ENCODE measurements at regions not wholly inside any gene's neighbourhood (a gene's known extent, or its start where the extent isn't known, plus 50 kb on each side); places are given as distances from the start of the nearest gene placed in this dataset.

GRCh38 chr10:83078645-83079044 is 1060.7 kb upstream of the GHITM start:
- TF ChIP-seq EGR1 (IDR thresholded peaks at IDR 0.05; ENCODE audit: low read depth) (no peak), JUND (IDR thresholded peaks at IDR 0.05) (no peak), YY1 (IDR thresholded peaks at IDR 0.05; ENCODE audit: extremely low read depth, insufficient replicate concordance, low read depth, low read length) (no peak), POLR2AphosphoS5 (IDR thresholded peaks at IDR 0.05; ENCODE audit: low read depth, low read length) (no peak), TCF7L2 (IDR thresholded peaks at IDR 0.05; ENCODE audit: borderline replicate concordance, extremely low read depth, insufficient read depth, insufficient read length) (no peak), CBX3 (IDR thresholded peaks at IDR 0.05; ENCODE audit: low read depth) (no peak), SRF (IDR thresholded peaks at IDR 0.05; ENCODE audit: low read depth) (no peak), CEBPB (IDR thresholded peaks at IDR 0.05; ENCODE audit: low read depth) (no peak), ZNF274 (IDR thresholded peaks at IDR 0.05; ENCODE audit: low read depth, low read length) (no peak), ATF3 (IDR thresholded peaks at IDR 0.05) (no peak)
- TF ChIP-seq, protein P1, sequence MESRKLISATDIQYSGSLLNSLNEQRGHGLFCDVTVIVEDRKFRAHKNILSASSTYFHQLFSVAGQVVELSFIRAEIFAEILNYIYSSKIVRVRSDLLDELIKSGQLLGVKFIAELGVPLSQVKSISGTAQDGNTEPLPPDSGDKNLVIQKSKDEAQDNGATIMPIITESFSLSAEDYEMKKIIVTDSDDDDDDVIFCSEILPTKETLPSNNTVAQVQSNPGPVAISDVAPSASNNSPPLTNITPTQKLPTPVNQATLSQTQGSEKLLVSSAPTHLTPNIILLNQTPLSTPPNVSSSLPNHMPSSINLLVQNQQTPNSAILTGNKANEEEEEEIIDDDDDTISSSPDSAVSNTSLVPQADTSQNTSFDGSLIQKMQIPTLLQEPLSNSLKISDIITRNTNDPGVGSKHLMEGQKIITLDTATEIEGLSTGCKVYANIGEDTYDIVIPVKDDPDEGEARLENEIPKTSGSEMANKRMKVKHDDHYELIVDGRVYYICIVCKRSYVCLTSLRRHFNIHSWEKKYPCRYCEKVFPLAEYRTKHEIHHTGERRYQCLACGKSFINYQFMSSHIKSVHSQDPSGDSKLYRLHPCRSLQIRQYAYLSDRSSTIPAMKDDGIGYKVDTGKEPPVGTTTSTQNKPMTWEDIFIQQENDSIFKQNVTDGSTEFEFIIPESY (IDR thresholded peaks at IDR 0.05; ENCODE audit: extremely low read depth, insufficient replicate concordance, low read length): no peak
- TF ChIP-seq, protein P2, sequence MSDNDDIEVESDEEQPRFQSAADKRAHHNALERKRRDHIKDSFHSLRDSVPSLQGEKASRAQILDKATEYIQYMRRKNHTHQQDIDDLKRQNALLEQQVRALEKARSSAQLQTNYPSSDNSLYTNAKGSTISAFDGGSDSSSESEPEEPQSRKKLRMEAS (IDR thresholded peaks at IDR 0.05): no peak
- H3K36me3 ChIP-seq (ENCODE audit: control insufficient read depth in 1 of 2, insufficient read depth in 2 of 2, low read length in 2 of 2): no peaks in the 10 kb centered on the region
- no peak overlapping the region for H3K9ac ChIP-seq (ENCODE audit: low read length)
- POLR2A ChIA-PET: no interaction called here
- no TSS peak for BruUV-seq (replicated peaks)
- DNase-seq (ENCODE audit: low read depth, low spot score) (no peak), ATAC-seq (no peak)
- H4K20me1 ChIP-seq (ENCODE audit: insufficient read depth): no peaks in the 10 kb centered on the region
- H3K4me1 ChIP-seq (ENCODE audit: control insufficient read depth in 1 of 2, insufficient read depth in 2 of 2, low read length in 2 of 2): no peaks in the 10 kb centered on the region
- no peak overlapping the region for H2AFZ ChIP-seq (ENCODE audit: low read depth, low read length, poor library complexity, severe bottlenecking)
- CTCF ChIA-PET: no interaction called here
- no peaks in the 10 kb centered on the region for H3K79me2 ChIP-seq (ENCODE audit: insufficient read depth, low read length)
- H3K9me2 ChIP-seq (ENCODE audit: insufficient read depth): no peaks in the 10 kb centered on the region
- RAD21 ChIA-PET (ENCODE audit: low non-redundant PET in 1 of 2, low total read pairs in 2 of 2, uncharacterized antibody in 2 of 2, unreplicated experiment in 2 of 2): no interaction called here
- no peak overlapping the region for H3K4me3 ChIP-seq (replicated peaks in 1 of 2; ENCODE audit: low read depth in 1 of 2, low read length in 2 of 2)
- H3K4me2 ChIP-seq (ENCODE audit: low read length): no peak overlapping the region
- H3K9me3 ChIP-seq (ENCODE audit: control insufficient read depth in 1 of 2, insufficient read depth in 1 of 2, low read depth in 1 of 2, low read length in 2 of 2): peaks cover 6 to 33% of the 10 kb centered on the region in 2 experiments; a peak in 2 of 4 replicates
- H3K27ac ChIP-seq (ENCODE audit: low read depth, low read length): no peak overlapping the region
- no peaks in the 10 kb centered on the region for H3K27me3 ChIP-seq (ENCODE audit: insufficient read depth, low read length)
- intact Hi-C loops (cut with micrococcal nuclease): no loop called here

Measured in HCT116 (cell line).